ENCODE measurements at regions not wholly inside any gene's neighbourhood (a gene's known extent, or its start where the extent isn't known, plus 50 kb on each side); places are given as distances from the start of the nearest gene placed in this dataset.

DNA sequence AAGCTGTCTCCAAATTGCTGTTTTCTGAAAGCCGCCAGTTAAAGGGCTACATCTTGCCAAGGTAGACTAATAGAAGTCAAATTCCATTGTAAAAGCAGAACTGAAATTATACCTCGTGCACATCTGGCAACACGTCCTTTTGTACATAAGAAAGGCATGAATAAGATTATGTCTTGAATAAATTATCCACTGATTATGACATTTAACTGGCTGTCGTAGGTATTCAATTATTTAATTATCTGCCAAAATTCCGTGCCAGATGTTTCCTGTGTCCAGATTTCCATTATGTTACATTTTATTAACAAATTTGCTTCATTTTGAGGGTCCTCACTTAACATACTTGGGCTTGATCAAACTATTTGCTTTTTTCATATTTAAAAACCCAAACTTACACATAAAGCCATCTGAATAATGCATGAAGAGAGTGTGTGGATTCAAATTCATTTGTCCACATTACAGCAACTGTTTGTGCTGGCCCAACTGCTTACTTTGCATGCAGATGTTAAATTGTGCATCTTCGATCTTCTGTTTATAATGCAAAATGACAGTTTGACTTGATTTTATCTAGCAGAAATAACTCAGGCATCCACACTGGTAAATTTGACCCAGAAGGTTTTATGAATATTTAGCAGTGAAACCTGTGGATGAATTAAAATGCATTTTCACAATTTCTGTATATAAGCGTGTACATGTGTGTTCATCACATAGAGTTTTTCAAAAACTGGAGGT, 701.5 kb downstream of the ZNF385D start:
- no peak for TF ChIP-seq CTCF (conservative IDR thresholded peaks at IDR 0.05; ENCODE audit: low read depth, low read length)
- H3K4me3 ChIP-seq (ENCODE audit: low read depth, low read length), result no peak overlapping the region
- no peak for DNase-seq (ENCODE audit: low read depth)

DNA sequence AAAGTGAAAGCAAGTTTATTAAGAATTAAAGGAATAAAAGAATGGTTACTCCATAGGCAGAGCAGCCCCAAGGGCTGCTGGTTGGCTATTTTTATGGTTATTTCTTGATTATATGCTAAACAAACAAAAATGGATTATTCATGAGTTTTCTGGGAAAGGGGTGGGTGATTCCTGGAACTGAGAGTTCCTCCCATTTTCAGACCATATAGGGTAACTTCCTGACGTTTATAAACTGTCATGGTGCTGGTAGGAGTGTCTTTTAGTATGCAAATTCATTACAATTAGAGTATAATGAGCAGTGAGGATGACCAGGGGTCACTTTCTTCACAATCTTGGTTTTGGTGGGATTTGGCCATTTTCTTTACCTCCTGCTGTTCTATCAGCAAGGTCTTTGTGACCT, 707.9 kb downstream of the ZNF385D start:
- H3K4me3 ChIP-seq (ENCODE audit: low read depth, low read length), result no peak overlapping the region
- no peak for DNase-seq (ENCODE audit: low read depth)
- TF ChIP-seq CTCF (conservative IDR thresholded peaks at IDR 0.05; ENCODE audit: low read depth, low read length), result no peak

- DNase-seq (ENCODE audit: low read depth), result no peak
- TF ChIP-seq CTCF (conservative IDR thresholded peaks at IDR 0.05; ENCODE audit: low read depth, low read length), result no peak
These were observed 708.8 kb downstream of the ZNF385D start for GRCh38 chr3:21042184-21042583.

GRCh38 chr3:21041621-21042020, 709.4 kb downstream of the ZNF385D start:
- no peak for DNase-seq (ENCODE audit: low read depth)
- H3K4me3 ChIP-seq (ENCODE audit: low read depth, low read length), result no peak overlapping the region
- no peak for TF ChIP-seq CTCF (conservative IDR thresholded peaks at IDR 0.05; ENCODE audit: low read depth, low read length)

More at GRCh38 chr3:21042184-21042583, 708.8 kb downstream of the ZNF385D start:
- no peak overlapping the region for H3K4me3 ChIP-seq (ENCODE audit: low read depth, low read length)

- H3K4me3 ChIP-seq (ENCODE audit: low read depth, low read length), result no peak overlapping the region
- DNase-seq (ENCODE audit: low read depth), result no peak
- TF ChIP-seq CTCF (conservative IDR thresholded peaks at IDR 0.05; ENCODE audit: low read depth, low read length), result no peak
These were observed 714.1 kb downstream of the ZNF385D start for GRCh38 chr3:21036888-21037287.

GRCh38 chr3:21028412-21028811, 722.6 kb downstream of the ZNF385D start:
- no peak for TF ChIP-seq CTCF (conservative IDR thresholded peaks at IDR 0.05; ENCODE audit: low read depth, low read length)
- DNase-seq (ENCODE audit: low read depth), result no peak
- no peak overlapping the region for H3K4me3 ChIP-seq (ENCODE audit: low read depth, low read length)

GRCh38 chr3:21024563-21024962, 726.4 kb downstream of the ZNF385D start:
- TF ChIP-seq CTCF (conservative IDR thresholded peaks at IDR 0.05; ENCODE audit: low read depth, low read length), result no peak
- DNase-seq (ENCODE audit: low read depth), result no peak
- H3K4me3 ChIP-seq (ENCODE audit: low read depth, low read length), result no peak overlapping the region

All from epithelial cell of proximal tubule (primary cell).